ENCODE measurements at regions not wholly inside any gene's neighbourhood (a gene's known extent, or its start where the extent isn't known, plus 50 kb on each side); places are given as distances from the start of the nearest gene placed in this dataset.

DNA sequence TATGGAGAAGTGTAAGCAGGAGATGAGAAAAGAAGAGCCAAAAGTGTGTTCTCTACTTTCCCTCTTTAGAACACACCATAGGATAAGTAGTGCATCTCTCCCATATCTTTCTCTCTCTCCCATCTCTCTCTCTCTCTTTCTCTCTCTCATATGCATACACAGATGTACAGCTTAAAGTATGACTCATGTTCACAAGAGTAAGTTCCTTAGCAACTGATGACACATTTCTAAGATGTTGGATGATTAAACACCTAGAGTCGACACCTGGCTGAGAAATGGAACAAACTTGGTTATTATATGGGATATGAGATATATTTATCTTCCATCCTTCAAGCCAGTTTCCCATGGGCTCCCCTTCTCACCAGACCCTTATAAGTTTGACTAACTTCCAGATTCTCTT, 113.5 kb downstream of the TMEM132E start:
- no peak for DNase-seq

Data from NK-92 treated with Interleukin-12 subunit alpha and Interleukin-12 subunit beta, amount 100 ng/mL, for 24 hours (cell line).